ENCODE measurements at regions not wholly inside any gene's neighbourhood (a gene's known extent, or its start where the extent isn't known, plus 50 kb on each side); places are given as distances from the start of the nearest gene placed in this dataset.

DNA sequence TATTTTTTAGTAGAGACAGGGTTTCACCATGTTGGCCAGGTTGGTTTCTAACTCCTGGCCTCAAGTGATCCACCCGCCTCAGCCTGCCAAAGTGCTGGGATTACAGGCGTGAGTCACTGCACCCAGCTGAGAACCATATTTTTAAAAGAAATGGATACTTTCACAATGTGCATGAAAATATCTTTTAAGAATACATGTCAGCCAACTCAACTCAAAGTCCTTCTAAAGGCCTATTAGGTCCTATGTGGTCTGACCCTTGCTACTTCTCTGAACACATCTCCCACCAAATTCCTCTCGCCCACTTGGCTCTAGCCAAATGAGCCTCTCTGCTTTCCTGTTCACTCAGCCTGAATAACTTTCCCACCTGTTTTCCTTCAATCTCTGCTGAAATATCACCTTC, 119.6 kb downstream of the MTX2 start:
- DNase-seq (ENCODE audit: extremely low spot score, insufficient read length, low read depth): no peak
- no peak for FAIRE-seq

DNA sequence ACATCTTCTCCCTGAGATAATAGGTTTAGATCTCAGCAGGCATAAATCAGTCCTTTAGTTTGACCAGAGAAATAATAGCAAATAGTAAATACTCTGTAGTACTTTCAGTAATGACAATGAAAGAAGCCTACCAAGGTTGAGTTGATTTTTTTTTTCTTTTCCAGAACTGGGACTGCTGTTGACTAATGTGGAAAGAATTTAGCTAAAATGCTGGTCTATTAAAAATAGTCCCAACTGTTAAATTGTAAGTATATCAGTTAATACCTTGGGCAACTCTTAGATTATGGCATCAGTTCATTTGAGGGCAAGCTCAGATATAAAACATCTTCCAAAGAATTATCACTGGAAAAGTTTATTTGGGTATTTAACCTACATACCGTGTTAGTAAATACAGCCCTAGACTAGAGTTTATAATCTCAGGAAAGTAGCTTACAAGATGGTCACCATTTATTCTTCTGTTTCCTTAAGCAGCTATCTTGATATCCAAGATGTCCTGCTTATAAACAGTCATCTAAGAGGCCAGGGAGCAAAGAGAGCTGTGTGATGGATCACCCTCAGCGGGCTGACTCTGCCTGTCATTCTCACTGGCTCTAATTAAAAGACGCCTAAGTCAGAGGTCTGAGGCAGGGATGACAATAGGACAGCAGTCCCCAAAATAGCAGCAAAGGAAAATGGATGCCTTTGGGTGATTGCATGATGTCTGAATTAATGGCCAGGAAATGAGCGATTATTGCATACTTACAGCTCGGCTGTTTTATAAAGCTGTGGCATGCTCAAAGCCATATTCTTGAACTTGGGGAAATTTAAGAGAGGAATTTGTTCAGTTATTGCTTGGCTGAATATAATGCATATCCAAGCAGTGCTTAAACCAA, 121.3 kb downstream of the MTX2 start:
- no peak for FAIRE-seq
- DNase-seq (ENCODE audit: extremely low spot score, insufficient read length, low read depth): no peak

DNA sequence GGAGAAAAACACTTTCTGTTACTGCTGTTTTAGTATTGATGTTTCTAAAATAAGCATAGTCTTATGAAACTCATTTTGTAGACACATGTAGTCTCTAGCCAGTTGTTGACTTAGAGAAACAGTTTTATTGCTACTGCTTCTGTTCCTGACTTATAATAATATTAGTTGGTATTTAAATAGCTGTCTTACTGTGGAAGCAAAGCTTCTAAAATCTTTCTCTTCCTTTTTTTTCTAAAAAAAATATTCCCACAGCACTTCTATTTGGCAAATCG, 121.8 kb downstream of the MTX2 start:
- FAIRE-seq (no peak), DNase-seq (ENCODE audit: extremely low spot score, insufficient read length, low read depth) (no peak)

DNA sequence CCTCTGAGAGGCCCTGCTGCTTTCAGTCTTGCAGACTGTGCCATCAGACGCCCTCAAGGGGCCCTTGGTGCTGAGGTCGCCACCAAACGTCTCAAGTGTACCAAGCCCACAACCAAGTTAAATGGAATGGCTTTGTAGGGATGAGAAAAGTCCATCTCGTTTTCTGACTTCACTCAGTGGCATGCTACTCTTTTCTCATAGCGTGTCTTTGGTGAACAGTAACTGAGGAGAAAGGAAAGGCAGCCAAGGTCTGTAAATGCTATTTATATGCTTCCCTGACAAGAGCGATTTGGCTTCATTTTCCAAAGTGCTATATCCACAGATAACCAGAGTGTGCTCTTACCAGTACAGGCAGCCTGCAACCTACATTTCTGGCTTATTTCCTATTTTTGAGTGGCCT, 123.0 kb downstream of the MTX2 start:
- FAIRE-seq (no peak), DNase-seq (ENCODE audit: extremely low spot score, insufficient read length, low read depth) (no peak)

DNA sequence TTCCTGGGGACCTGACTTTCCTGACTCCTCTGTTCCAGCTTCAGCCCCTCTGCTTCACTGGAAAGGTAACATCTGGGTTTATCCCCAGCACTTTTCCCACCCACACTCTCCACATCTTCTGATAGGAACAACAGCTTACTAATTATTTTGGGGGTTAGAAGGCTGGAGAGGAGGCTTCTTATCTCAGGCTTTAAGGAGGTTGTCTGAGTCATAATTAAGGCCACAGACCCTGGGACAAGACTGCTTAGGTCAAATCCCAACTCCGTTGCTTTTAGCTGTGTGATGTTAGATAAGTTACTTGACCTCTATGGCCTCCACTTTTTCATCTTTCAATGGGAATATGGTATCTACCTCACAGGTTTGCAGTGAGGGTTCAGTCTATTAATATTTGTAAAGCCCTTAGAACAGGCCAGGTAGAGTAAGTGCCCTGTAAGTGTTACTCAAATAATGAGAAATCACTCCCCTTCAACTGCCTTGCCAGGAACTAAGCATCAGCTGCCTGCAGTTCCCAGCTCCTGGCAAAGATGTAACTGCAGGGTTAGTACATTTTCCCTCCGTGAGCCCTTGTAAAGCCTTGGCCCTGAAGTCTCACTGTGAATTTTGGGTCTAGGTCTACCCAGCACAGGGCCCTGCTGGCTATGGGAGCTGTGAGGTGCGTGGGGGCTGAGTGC, 123.6 kb downstream of the MTX2 start:
- FAIRE-seq (no peak), DNase-seq (ENCODE audit: extremely low spot score, insufficient read length, low read depth) (no peak)

DNA sequence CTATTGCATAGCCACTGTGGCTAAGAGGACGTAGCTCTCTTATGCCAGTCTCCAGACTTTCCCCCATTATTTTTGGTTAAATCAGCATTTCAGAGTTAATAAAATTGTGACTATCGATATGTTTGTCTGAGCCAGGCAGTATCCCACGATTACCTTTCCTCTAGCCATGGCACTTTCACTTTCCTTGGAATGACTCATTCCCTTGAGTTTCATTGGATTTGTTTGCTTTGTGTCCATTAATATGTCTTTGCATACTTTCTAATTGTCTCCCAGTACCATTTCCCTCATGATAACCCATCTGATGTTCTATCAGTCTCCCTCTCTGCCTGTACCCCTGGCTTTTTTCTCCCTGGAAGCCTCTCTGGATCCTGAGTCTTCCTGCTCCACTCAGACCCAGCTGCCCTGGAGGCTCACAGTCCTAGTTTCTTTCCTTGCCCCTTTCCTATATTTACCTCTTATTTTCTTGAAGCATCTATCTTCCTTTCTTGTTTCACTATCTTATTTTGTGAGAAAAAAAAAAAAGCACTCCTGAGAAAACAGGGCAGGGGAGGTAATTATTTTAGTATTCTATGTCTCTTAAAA, 126.1 kb downstream of the MTX2 start:
- FAIRE-seq (no peak), DNase-seq (ENCODE audit: extremely low spot score, insufficient read length, low read depth) (no peak)

DNA sequence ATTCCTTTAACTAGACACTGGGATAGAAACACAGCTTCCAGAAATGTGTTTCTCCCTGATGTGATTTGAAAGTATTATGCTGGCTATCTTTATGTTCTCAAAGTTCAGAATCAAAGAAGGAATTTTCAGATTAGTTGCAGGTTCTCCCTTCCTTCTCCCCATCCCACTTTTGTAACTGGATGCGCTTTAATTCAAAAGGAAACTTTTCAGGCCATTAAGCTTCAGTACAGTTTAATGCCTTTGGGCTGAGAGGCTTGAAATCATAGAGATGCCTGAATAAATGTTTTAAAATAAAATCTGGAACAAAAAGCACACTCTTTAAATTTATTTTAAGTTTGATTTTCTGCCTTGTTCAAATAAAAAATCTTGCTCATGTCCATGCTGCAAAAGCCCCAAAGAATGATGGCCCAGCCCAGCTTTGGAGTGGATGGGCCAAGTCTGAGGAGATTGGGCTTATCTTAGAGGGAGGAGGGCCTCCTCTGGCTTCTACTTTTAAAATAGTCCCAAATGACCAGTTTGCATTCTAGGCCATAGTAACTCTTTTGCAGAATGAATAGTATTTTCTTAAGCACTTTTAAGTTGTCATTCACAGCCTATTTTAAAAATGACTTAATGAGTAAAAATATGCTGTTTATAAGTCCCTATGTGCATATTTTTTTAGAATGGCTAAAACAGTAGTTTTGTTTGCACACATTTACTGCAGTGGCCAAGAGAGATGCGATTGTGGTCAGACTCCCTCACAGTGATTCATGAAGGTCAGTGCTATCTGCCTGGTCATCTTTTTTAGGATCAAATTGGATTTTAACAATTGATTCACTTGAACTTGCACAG, 129.2 kb downstream of the MTX2 start:
- no peak for DNase-seq (ENCODE audit: extremely low spot score, insufficient read length, low read depth)
- FAIRE-seq: no peak

DNA sequence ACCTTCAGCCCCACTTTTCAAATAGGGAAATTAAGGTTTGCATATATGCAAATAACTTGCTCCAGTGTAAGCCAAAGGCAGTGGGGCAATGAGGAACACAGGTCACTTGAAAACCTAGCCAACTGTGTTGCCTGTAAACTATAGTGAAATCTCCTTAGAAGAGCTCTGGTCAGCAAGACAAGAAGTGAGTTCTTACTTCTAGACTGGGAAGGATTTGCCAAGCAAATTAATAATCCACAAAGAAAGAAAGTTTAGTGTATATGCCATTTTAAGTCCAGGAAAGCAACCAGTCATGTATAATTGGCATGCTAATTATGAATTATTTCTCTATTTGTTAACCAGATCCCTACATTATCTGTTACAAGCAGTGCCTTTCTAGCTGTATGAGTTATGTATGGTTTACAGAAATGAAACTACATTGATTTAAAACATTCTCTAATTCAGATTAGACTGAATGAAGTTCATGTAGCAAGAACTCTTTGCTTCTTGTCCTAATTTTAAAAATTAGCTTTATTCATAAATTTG, 129.9 kb downstream of the MTX2 start:
- no peak for FAIRE-seq
- DNase-seq (ENCODE audit: extremely low spot score, insufficient read length, low read depth): no peak

DNA sequence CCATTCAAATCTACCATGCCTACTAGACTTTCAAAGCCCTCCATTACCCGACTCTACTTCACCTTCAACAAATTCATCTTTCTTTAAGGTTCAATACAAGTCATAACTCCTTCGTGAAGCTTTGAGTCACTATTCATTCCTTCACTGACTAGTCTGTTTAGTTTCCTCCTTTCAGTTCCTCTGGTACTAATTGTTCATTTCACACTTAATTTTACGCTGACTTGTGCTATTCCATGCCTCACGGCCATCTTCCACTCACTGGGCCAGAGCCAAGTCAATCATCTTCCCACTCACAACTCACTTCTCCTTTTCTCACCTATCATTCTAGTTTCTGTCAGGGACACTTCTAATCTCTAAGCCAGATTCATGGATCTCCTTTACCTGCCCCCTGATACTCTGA, 136.2 kb downstream of the MTX2 start:
- FAIRE-seq (no peak), DNase-seq (ENCODE audit: extremely low spot score, insufficient read length, low read depth) (peak; percentile 7)

DNA sequence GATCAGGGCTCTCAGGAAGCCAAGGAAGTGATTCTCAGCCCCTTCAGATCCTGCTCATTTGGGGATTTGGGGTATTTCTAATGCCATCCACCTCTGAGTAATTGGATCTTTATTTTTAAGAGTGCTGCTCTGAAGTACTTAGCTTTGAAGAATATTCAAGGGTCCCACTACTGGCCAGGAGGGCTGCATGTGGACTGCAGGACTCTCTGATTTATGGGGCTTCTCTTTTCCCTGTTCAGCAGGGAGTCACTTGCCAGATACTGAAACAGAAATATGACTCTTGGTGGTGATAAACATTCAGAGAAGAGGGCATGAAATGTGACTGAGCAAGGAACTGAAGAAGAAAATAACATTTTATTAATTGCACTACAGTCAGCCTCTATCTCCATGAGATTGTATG, 138.5 kb downstream of the MTX2 start:
- FAIRE-seq: no peak

DNA sequence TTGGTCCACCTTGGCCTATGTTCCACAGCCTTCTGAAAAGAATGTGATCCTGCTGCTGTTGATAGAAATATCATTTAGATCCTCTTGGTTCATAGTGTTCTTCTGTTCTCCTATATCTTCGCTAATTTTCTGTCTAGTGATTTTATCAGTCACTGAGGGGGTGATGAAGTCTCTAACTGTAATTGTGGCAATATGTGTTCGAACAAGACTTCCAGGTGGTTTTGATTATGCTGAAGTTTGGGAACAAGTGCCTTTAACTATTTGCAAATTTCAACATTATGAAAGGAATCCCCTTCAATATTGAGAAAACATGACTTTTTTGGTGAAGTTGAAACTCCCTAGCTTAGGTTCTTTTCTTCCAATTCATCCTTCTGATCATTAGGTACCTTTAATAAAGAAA, 140.4 kb downstream of the MTX2 start:
- DNase-seq (ENCODE audit: extremely low spot score, insufficient read length, low read depth): no peak
- FAIRE-seq: no peak

More for the DNA sequence above, 138.5 kb downstream of the MTX2 start:
- DNase-seq (ENCODE audit: extremely low spot score, insufficient read length, low read depth): no peak

DNA sequence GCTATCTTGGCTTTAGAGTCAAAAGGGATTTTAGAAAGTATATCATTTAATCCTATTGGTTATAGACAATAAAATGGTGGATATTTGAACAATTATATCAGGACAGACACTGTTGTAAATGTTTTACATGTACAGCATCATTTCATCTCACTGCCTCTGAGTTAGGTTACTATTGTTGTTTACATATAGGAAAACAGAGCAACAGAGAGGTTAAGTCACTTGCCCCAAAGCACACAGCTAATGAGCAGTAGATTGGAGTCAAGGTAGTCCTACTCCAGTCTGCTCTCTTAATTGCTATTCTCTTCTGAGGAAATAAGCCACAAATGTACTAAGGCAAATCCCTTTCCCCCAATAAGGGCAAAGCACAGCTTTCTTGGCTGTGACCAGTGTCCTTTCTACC, 142.9 kb downstream of the MTX2 start:
- FAIRE-seq (no peak), DNase-seq (ENCODE audit: extremely low spot score, insufficient read length, low read depth) (no peak)

DNA sequence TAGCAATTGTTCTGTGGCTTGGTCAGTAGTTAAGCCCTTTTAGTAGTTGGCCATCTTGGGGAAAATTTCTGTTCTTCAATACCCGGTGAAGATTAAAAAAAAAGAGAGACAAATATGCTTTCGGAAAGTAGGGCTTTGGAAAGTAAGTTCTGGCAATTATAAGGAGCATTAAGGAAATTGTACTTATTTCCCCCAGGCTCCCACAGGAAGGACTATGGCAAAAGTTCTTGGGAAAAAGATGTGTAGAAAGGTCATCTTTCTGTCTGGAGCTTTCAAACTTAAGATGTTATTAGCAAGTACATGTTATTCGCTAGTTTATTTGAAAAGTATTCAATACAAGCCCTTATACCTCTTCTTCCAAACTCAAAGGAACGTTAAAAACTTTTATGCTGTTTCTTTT, 144.5 kb downstream of the MTX2 start:
- FAIRE-seq (no peak), DNase-seq (ENCODE audit: extremely low spot score, insufficient read length, low read depth) (no peak)

DNA sequence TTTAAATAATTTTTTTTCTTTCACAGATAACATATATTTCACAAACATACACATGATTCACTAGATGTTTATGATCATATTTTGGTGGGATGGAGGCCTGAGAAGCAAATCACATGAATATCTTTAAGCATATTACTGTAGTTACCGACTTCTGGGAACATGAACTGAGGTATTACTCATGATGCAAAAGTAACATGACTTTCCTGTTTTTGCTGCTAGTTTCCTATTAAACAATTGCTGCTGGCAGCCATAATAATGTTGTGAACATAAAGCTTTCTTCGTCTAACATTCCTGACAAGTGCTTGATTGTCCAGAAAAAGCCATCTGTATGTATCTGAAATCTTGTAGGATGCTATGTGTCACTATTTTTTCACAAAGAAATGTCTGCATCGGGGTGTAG, 145.4 kb downstream of the MTX2 start:
- FAIRE-seq (no peak), DNase-seq (ENCODE audit: extremely low spot score, insufficient read length, low read depth) (no peak)

DNA sequence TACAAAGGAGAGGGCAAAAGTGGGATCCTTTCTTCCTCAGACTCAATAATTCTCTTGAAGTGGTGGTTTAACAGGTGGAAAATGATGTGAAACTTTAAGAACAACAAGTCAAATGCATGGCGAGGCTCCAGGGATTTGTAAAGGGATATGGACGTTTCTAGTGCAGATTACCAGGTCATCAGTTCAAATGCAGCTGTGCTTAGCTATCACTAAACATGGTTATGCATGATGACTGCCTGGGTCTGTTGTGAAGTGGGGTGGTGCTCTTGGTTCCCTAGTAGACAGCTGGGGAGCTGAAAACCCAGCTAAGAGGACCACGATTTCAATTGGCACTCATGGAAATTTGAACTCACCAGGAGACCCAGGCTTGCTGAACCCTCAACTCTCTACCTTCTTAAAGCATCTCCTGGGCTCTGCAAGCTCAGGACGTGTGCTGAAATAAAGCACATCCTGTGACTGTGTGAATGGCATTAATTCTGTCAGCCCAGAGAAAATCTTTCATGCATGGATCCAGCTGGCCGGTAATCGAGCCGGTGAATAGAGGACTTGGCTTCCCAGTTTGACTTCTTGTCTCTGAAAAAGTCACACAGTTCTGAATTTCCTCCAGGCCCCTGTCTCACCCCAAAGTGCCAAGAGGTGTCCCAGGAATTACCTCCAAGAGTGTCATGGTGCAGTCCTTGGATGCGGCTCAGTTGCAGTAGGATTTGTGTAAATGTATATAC, 146.1 kb downstream of the MTX2 start:
- DNase-seq (ENCODE audit: extremely low spot score, insufficient read length, low read depth) (no peak), FAIRE-seq (no peak)

DNA sequence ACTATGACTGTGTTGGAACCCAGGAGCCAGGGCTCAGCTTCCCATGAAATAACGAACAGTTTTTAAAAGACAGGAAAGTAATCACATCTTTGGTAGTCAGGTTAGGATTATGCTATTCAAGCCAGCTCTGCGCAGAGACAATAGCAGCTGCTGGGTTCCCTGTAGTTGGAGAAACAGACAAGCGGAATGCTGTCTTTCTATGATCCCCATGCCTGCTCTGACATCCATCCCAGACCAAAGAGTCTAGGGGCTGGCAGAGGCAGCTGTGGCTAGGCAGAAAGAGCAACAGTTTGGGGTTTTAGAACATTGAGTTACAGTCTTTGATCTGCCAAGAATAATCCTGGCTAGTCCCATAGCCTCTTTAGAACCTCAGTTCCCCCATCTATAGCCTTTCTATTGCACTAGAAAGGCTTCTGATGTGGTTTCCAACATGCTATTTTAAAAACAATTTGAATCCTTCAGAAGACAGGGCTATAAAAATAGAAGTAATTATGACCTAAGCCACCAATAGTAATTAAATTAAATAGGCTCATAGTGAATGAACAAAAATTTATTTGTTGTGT, 146.8 kb downstream of the MTX2 start:
- DNase-seq (ENCODE audit: extremely low spot score, insufficient read length, low read depth): no peak

DNA sequence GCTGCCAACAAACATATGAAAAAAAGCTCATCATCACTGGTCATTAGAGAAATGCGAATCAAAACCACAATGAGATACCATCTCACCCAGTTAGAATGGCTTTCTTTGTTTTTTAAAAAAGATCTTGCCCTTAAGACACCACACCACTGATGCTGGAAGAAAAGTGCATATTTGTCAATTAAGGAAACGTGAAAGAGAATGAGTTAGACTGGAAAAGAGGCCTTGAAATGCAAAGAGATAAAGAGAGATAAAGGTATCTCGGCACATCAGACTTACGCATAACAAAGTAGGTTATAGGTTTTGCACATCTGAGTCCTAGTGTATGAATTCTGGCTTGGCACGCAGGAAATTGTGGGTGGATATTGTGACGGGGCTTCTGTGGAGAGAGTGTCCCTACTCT, 149.5 kb downstream of the MTX2 start:
- FAIRE-seq: no peak
- DNase-seq (ENCODE audit: extremely low spot score, insufficient read length, low read depth): no peak

More for the DNA sequence above, 146.8 kb downstream of the MTX2 start:
- FAIRE-seq: no peak

DNA sequence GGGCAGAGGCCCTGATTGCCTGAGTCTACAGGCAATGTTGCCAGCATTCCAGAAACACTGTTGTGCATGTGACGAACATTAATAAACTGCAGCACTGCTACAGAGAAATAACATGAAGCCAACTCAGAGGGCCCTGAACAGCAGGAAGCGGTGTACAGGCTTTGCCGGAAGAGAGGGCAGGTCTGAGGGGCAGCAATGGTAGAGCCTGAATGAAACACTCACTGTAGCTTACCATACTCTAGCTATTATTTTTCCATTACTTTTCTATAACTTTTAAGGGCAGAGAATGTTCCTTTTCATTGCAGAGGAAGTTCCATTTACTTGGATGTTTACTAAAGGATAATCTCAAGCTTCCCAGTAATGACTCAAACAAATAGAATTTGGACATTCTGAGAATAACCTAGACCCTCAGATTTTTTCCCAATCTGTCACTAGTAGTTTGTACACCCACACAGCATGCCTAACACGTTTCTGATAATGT, 150.4 kb downstream of the MTX2 start:
- FAIRE-seq (no peak), DNase-seq (ENCODE audit: extremely low spot score, insufficient read length, low read depth) (no peak)

DNA sequence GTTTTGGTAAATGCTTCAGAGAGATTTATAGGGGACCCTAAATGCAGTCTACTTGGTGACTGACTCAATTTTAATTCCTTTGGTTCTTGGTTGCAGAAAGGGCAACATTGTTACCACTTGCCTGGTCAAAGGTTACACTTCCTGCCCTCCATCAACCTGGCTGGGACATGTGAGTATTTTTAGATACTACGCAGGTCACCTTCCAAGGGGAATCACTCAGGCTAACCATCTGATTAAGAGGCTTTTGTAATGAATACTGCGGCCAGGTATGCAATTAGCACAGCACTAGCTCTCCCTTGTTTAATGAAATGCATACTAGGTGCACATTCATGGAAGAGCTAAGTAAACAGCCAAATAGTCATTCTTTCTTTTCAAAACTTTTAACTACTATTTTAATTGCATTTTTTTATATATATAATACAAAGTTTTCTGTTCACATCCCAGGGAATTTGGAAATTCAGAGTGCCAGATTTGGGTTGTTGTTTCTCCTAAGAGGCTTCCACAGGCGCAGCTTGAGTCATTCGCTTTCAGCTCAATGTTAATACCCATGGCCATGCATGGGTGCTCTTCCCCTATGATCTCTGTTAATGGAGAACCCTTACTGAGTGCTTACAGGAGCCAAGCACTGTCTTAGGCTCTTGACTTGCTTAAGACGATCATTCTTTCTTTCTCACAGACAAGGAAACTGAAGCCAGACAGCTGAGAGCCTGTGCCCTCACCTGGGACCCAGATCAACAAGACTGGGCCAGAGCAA, 152.2 kb downstream of the MTX2 start:
- no peak for DNase-seq (ENCODE audit: extremely low spot score, insufficient read length, low read depth)
- no peak for FAIRE-seq

All from GM18507 (cell line).